ENCODE measurements at regions not wholly inside any gene's neighbourhood (a gene's known extent, or its start where the extent isn't known, plus 50 kb on each side); places are given as distances from the start of the nearest gene placed in this dataset.
"Not testable (repeated sequence)": the region's sequence is repeated elsewhere in the genome, so short reads cannot be mapped to it uniquely, and the experiment has no call there.

DNA sequence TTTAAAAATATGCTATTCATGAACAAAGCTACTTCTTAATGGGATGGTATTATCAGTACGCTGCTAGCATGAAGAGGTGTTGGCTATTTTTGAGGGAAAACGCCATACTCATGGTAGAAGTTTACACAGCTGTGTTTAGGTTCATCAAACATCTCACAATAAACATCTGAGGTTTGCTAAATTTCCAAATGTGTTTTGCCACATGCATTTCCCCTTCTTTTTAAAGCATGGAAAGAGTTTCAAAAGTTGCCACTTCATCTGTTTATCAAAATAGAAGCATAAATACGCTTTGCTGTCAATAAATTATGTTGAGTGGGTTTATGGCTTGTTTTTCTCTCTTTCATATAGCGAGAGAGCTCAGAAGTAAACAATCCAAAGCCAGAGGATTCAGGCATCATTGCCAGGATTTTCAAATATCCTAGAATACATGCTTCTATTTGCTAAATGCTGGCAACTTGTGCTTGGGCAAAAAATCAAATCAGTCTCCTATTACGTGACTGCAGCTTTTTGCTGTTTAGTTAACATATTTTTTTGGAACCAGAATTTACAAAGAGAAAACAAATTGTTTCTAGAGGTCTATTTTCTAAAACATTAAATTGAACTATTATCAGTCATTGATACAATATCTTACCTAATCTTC is 1919.9 kb upstream of the LRRTM1 start:
- Mint-ChIP-seq H3K9me3 (peaks cover 12% of the 10 kb centered on the region), H3K4me1 (ENCODE audit: low read depth) (no peaks in the 10 kb centered on the region), H3K27me3 (no peaks in the 10 kb centered on the region), H3K27ac (no peak overlapping the region), H3K4me3 (no peak overlapping the region), H3K36me3 (ENCODE audit: low read depth) (peaks cover 1% of the 10 kb centered on the region)
- ATAC-seq = no peak
- TF ChIP-seq, protein P1, sequence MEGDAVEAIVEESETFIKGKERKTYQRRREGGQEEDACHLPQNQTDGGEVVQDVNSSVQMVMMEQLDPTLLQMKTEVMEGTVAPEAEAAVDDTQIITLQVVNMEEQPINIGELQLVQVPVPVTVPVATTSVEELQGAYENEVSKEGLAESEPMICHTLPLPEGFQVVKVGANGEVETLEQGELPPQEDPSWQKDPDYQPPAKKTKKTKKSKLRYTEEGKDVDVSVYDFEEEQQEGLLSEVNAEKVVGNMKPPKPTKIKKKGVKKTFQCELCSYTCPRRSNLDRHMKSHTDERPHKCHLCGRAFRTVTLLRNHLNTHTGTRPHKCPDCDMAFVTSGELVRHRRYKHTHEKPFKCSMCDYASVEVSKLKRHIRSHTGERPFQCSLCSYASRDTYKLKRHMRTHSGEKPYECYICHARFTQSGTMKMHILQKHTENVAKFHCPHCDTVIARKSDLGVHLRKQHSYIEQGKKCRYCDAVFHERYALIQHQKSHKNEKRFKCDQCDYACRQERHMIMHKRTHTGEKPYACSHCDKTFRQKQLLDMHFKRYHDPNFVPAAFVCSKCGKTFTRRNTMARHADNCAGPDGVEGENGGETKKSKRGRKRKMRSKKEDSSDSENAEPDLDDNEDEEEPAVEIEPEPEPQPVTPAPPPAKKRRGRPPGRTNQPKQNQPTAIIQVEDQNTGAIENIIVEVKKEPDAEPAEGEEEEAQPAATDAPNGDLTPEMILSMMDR (IDR thresholded peaks at IDR 0.05) = no peak
- CTCF ChIA-PET = no interaction called here
- DNase-seq = no peak
- POLR2A ChIA-PET = no interaction called here
- intact Hi-C loops (cut with micrococcal nuclease) = no loop called here

GRCh38 chr2:82215212-82215611 is 1910.7 kb upstream of the LRRTM1 start:
- CTCF ChIA-PET = no interaction called here
- TF ChIP-seq, protein P1 (IDR thresholded peaks at IDR 0.05) = no peak
- Mint-ChIP-seq H3K27ac (no peak overlapping the region), H3K4me1 (ENCODE audit: low read depth) (no peaks in the 10 kb centered on the region), H3K27me3 (no peaks in the 10 kb centered on the region), H3K9me3 (peaks cover 26% of the 10 kb centered on the region), H3K36me3 (ENCODE audit: low read depth) (no peaks in the 10 kb centered on the region), H3K4me3 (no peak overlapping the region)
- DNase-seq (no peak), ATAC-seq (no peak)
- POLR2A ChIA-PET = no interaction called here
- intact Hi-C loops (cut with micrococcal nuclease) = no loop called here

DNA sequence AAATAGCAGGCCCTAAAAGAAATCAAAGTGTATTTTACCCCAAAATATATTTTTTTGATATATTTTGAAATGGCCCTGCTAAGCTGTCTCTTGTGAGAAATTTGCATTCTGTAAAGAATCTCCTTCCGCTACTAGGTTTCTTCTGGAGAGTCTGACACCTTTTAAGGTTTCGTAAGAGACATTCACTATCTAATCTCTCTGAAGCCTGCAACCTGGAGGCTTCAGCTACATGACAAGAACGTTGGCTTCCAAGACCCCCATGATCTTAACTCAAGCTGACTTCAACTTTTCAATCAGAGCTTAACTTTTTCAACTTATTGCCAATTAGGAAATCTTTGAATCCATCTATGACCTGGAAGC is 1894.9 kb upstream of the LRRTM1 start:
- peaks cover 5% of the 10 kb centered on the region for H3K9me3 Mint-ChIP-seq
- no peaks in the 10 kb centered on the region for H3K27me3 Mint-ChIP-seq
- DNase-seq (no peak), ATAC-seq (no peak)
- H3K4me3 Mint-ChIP-seq = no peak overlapping the region
- TF ChIP-seq, protein P1 (IDR thresholded peaks at IDR 0.05) = no peak
- POLR2A ChIA-PET = no interaction called here
- intact Hi-C loops (cut with micrococcal nuclease) = no loop called here
- H3K27ac Mint-ChIP-seq = no peak overlapping the region
- H3K36me3 Mint-ChIP-seq (ENCODE audit: low read depth) = no peaks in the 10 kb centered on the region
- H3K4me1 Mint-ChIP-seq (ENCODE audit: low read depth) = no peaks in the 10 kb centered on the region
- CTCF ChIA-PET = no interaction called here

DNA sequence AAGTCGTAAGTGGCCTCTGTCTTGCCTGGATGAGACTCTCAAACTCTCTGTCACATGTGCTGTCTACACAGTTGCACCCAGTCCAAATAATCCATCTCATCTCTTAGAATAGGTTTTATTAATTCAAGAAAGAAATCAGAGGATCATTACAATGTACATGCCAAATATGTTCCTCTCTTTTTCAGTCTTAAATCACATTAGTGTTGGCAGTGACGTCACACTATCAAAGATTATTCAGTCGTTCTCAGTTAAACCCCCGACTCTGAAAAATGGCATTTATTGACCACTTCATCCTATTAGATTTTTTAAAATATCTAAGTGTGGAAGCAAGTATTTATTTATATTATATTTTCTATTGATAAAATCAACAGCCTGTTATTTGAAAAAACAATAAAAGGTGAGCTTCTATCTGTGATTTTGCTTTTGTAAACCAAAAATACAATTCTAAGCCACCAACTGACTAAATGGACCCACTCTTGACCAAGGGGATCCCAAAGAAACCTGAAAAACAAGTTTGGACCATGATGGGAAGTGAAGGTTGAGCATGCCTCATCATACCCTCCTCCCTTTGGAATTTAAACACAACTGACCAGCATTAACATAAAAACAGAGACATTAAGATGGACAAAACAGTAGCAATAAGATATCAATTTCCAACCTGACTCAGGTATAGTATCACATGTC is 1894.4 kb upstream of the LRRTM1 start:
- no peak for ATAC-seq
- intact Hi-C loops (cut with micrococcal nuclease) = no loop called here
- Mint-ChIP-seq H3K9me3 (peaks cover 3% of the 10 kb centered on the region), H3K27ac (no peak overlapping the region), H3K27me3 (no peaks in the 10 kb centered on the region), H3K36me3 (ENCODE audit: low read depth) (no peaks in the 10 kb centered on the region), H3K4me1 (ENCODE audit: low read depth) (no peaks in the 10 kb centered on the region), H3K4me3 (no peak overlapping the region)
- no peak for DNase-seq
- CTCF ChIA-PET = no interaction called here
- POLR2A ChIA-PET = no interaction called here
- TF ChIP-seq, protein P1 (IDR thresholded peaks at IDR 0.05) = no peak

GRCh38 chr2:82182270-82182669 is 1877.7 kb upstream of the LRRTM1 start:
- no peaks in the 10 kb centered on the region for H3K27me3 Mint-ChIP-seq
- CTCF ChIA-PET = no interaction called here
- H3K4me3 Mint-ChIP-seq = no peak overlapping the region

GRCh38 chr2:82175210-82175609 is 1870.7 kb upstream of the LRRTM1 start:
- POLR2A ChIA-PET; H3K36me3 Mint-ChIP-seq (ENCODE audit: low read depth); ATAC-seq; DNase-seq; CTCF ChIA-PET; H3K4me3 Mint-ChIP-seq; H3K27ac Mint-ChIP-seq; H3K27me3 Mint-ChIP-seq; intact Hi-C loops (cut with micrococcal nuclease); H3K4me1 Mint-ChIP-seq (ENCODE audit: low read depth); H3K9me3 Mint-ChIP-seq: not testable (repeated sequence)

More at GRCh38 chr2:82182270-82182669, 1877.7 kb upstream of the LRRTM1 start:
- TF ChIP-seq, protein P1 (IDR thresholded peaks at IDR 0.05) = no peak
- no peak for DNase-seq
- no peak for ATAC-seq
- no peaks in the 10 kb centered on the region for H3K36me3 Mint-ChIP-seq (ENCODE audit: low read depth)
- POLR2A ChIA-PET = no interaction called here
- no peak overlapping the region for H3K27ac Mint-ChIP-seq
- intact Hi-C loops (cut with micrococcal nuclease) = no loop called here
- H3K9me3 Mint-ChIP-seq = peaks cover 5% of the 10 kb centered on the region
- no peaks in the 10 kb centered on the region for H3K4me1 Mint-ChIP-seq (ENCODE audit: low read depth)

Measured in activated CD8-positive, alpha-beta T cell treated with anti-CD3 and anti-CD28 coated beads for 36 hours (primary cell).